Stimulated activated CD8-positive, alpha-beta memory T cell treated with anti-CD3 and anti-CD28 coated beads, Interleukin-12 subunit alpha, Interleukin-12 subunit beta, amount 100 ng/mL, for 24 hours (primary cell): ENCODE measurements at regions not wholly inside any gene's neighbourhood (a gene's known extent, or its start where the extent isn't known, plus 50 kb on each side); places are given as distances from the start of the nearest gene placed in this dataset.

Source experiments
- DNase-seq: peaks from one replicate; pipeline ENCODE4 v3.0.0-alpha.2; 2020; ENCODE audit errors: extremely low read depth

DNA sequence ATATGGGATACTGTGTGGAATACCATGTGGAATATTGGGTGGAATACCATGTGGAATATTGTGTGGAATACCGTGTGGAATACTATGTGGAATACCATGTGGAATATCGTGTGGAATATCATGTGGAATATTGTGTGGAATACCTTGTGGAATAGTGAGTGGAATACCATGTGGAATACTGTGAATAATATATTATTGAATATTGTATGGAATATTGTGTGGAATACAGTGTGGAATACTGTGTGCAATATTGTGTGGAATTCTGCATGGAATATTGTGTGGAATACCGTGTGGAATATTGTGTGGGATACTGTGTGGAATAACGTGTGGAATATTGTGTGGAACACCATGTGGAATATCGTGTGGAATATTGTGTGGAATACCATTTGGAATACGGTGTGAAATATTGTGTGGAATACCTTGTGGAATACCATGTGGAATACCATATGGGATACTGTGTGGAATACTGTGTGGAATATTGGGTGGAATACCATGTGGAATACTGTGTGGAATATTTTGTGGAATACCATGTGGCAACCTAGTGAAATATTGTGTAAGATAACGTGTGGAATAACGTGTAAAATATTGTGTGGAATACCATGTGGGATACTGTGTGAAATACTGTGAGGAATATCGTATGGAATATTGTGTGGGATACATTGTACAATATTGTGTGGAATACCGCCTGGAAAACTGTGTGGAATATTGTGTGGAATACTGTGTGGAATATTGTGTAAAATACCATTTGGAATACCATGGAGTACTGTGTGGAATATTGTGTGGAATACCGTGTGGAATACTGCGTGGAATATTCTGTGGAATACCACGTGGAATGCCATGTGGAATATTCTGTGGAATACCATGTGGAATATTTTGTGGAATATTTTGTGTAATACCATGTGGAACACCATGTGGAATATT, 133.9 kb upstream of the CHST15 start:
- DNase-seq: no peak

DNA sequence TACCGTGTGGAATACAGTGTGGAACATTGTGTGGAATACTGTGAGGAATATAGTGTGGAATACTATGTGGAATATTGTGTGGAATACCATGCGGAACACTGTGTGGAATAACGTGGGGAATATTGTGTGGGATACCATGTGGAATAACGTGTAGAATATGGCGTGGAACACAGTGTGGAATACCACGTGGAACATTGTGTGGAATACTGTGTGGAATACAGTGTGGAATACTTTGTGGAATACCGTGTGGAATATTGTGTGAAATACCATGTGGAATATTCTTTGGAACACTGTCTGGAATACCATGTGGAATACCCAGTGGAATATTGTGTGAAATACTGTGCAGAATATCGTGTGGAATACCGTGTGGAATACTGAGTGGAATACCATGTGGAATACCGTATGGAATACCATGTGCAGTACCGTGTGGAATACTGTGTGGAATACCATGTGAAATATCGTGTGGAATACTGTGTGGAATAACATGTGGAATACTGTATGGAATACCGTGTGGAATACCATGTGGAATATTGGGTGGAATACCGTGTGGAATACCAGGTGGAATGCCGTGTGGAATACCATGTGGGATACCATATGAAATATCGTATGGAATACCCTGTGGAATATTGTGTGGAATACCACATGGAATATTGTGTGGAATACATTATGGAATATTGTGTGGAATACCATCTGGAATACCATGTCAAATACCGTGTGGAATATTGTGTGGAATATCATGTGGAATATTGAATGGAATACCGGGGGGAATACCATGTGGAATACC, 133.1 kb upstream of the CHST15 start:
- DNase-seq: no peak

DNA sequence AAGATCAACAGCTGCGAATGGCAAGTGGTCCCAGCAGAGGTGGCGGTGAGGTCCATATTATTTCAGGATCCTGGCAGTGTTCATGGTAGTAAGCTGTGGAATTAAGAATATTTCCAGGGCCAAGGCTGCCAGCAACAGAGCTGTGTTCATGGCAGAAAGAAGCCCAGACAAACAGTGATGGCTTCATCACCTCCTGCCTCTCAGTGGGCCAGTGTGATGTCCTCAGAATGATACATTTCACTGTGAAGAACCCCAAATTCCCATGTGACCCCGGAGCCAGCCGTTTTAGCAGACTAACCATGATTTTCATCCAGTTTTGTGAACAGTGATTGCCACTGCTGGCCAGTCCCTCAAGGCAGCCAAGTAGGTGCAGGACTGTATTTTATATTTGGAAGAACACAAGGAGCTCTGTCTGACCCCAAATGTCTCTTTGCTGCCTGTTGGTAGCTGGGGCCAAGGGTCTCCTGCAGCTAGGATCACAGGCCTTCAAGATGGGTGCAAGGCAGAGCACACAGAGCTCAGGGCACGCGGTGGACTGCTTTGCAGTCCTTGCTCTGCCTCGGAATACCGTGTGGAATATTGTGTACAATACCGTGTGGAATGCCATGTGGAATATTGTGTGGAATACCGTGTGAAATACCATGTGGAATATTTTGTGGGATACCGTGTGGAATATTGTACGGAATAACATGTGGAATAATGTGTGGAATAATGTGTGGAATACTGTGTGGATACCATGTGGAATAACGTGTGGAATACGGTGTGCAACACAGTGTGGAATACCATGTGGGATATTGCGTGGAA, 132.3 kb upstream of the CHST15 start:
- no peak for DNase-seq

DNA sequence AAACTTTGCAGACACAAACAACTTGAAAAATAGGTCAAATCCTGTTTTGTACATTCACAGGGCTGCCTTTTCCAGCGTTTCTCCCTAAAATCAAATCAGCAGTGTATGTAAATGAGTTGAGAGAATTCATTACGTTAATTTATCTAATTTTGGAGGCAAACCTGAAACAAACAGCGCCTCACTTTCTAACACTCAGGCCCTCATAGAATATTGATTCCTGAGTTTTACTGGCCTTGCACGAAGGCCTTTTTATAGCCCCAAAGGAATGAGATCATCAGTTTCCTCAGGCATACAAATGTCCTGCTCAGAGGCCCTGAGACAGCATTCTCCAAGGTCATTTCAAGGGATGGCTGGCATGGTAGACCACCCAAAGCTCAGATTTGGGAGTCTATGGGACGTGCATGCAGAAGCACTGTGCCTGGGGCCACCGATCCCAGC, 131.7 kb upstream of the CHST15 start:
- DNase-seq: no peak

DNA sequence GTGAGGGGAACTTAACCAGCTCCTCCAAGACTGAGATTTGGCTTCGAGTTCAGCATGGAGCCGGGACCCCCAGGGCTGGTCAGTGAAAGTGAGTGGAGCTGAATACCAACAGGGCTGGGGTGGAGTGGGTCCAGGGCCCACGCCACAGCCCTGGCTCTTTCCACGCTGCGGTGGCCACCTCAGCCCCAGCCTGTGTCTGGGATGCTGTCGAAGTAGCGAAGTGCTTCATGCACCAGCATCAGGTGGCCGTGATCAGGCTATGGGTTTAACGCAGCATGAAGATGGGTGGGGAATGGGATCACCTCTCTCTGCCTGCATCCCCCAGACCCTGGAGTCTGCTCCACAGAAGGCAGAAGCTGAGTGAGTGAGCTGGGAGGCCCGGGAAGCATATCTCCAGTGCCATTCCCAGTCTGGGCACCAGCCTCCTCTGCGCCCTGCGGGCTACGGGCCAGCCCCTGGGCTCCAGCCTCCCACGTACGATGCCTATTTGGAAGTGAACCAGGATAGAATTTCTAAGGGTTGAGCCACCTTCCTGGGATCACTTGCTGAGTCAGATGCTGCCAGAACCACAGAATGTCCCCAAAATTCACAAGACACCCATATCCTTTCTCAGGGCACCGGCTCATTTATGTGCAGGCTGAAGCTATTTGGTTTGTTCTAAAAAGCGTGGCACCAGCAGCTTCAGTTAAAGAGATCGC, 131.1 kb upstream of the CHST15 start:
- DNase-seq: no peak

DNA sequence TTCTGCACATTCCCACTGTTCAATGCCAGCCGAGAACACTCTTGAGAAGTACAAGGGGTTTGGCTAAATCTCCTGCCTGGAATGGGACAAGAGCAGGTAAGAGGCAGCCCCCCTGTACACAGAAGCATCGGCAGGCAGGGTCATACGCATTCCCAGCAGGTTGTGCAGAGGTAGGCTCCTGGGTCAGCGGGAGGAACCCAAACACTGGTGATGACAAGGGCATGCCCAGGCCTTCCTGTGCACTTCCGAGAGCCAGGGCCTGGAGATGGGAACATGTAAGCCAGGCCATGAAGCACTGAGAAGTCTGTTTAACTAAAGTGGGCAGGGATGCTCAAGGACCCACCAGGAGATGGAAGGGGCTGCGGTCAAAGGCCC, 130.3 kb upstream of the CHST15 start:
- no peak for DNase-seq

DNA sequence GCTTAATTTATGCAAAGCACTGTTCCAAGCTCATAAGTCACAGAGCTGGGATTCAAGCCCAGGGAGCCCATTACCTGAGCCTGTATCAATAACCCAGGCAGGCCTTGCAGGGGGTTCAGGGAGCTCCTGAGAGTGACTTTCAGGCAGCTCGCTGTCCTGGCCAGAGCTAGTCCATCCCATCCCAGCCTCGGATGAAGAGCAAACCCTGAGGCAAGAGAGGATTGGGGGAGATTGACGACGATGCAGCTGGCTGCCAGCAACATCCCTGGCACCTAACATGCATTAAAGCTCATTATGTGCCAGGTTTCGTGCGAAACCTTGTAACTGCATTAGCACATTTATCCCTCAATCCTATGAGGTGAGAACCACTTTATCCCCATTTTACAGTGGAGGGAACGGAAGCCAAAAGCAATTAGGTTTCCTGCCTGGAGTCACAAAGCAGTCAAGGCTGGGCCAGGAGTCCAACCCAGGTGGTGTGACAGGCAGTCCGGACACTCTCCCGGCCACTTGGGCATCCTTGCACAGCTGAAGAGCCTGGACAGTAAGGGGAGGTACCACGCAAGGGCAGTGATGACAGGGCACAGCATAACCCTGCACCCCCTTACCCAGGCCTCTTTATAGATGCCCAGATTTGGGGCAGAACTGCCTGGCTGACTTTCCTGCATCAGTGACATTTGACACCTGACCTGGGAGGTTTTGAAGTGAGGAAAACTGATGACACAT, 129.8 kb upstream of the CHST15 start:
- DNase-seq: no peak

DNA sequence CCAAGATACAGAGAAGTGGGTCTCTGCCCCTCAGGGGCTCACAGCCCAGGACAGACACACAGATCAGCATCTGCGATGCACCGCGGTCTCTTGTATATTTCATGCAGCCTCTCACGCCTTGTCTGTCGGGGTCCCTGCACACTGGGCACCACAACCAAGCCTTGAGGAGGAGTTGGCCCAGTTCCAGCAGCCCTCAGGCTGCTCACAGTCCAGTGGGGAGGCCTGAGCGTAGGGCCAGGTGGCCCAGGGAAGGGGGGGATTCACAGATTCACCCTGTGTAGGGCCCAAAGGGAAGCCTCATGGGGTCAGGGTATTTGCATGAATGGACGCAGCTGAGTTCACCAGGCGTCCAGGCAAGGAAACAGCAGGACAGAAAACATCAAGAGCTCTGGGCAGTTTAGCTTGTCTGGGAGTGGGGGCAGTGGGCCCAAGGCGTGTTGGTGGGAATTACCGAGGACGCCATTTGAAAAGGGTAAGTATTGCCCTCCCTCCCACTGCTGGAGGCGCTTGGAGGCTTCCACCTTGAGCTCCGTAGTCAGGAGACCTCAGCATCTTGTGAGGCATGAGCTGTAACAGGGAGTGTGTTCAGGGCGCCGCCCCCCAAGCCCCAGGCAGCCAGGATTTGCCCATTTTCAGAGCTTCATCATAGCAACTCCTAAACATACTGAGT, 129.1 kb upstream of the CHST15 start:
- DNase-seq: no peak

DNA sequence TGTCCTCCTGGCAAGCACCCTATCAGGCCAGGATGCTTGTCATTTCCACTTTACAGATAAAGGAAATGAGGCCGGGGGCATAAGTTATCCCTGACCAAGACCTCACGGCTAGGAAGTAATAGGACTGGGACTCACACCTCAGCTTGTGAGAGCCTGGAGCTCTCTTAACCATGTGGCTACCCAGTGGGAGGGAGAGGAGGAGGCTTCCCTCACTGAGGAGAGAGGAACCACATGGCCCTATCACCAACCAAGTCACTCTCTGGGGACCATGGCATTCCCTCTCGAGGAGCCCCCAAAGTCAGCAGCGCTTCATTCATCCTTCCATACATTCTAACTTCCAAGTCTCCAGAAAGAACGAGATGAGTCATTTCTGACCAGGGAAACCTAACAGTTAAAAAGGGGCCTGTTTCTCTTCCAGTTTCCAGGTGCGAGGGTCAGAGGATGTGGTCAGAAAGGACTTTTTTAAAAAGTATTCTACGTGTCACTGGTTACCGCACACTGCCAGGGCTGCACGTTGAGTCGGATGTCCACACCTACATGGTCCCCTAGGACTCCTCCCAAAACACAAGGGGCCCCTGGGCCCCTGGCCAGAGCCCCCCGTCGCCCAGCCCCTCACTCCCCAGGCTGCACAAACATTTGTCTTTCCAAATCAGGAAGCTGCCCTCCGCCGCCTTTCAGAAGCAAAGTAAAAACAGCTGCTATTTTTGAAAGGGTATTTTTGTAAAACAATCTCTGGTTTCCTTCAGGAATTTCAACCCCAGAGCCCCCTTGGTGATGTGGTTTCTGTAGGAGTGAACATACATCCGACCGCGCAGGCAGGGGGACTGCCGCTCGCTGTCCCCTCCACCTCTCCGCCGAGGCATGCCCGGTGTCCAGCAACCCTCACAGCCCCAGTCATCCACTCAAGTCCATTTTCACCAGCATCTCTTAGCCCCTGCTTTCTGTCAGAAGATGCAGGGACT, 128.2 kb upstream of the CHST15 start:
- no peak for DNase-seq

DNA sequence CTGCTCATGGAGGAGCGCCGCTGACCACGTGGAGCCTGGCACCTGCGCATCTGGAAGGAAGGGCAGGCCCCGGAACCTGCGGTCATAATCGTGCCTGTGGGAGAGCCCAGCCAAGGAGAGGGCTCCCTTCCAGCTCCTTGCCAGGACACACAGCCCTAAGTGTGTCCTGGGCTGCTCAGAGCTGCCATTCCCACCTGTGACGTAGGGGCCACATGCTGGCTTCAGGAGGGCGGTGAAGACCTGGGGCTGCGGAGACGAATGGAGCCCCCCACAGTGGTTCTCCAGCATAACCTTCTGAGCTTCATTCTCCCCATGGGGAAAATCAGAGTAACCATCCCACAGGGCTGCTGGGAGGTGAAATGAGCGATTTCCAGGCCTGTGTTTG, 127.6 kb upstream of the CHST15 start:
- no peak for DNase-seq

DNA sequence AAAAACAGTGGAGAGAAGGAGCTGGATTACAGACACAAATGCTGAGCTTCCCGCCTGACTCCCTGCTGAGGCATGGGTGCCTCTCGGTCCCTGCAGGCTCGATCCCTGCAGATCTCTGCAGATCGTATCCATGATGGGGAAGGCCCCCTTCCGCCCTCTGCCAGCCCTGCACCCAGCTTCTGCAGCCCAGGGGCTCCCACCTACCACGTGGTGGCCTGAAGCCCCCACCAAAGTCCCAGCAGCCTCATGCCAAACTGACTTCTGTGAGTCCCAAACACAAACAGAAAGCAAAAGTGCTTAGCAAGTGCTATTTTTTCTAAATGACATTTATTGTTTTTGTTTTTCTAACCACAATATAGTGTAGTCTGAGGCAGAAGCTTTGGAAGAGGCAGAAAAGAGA, 127.1 kb upstream of the CHST15 start:
- DNase-seq: no peak

DNA sequence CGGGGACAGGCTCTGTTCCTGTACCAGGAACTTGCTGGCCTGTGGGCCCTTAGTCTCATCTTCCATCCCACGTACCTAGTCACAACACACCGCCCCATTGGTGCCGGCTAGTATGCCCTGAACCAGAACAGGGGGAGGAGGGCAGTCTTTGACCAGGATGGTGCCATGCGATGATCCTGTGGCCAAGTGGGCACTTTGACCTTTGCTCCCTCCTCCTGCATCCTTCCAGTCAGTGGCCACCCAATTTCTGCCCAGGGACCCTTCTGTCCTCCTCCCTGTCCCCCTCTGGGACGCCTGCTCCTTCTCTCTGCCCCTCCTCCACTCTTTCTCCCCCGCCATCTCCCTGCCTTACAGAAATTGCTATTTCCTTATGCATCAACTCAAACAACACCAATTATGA, 126.3 kb upstream of the CHST15 start:
- DNase-seq: no peak

DNA sequence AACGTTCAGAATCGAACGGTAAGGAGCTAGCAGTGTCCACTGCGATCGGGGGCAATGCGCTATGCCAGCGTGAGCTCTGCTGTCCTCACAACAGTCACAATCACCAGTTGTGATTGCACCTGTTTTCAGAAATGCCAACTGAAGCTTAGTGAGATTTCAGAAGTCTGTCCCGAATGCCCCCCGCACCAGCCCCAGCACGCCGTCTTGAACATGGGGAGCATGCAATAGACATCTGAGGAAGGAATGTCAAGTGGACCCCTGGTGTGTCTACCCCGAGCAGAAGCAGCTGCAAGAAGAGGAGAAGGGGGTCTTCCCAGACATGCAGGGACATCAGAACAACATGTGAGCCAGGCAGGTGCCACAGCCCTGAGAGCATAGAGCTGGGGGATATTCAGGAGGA, 125.7 kb upstream of the CHST15 start:
- no peak for DNase-seq

DNA sequence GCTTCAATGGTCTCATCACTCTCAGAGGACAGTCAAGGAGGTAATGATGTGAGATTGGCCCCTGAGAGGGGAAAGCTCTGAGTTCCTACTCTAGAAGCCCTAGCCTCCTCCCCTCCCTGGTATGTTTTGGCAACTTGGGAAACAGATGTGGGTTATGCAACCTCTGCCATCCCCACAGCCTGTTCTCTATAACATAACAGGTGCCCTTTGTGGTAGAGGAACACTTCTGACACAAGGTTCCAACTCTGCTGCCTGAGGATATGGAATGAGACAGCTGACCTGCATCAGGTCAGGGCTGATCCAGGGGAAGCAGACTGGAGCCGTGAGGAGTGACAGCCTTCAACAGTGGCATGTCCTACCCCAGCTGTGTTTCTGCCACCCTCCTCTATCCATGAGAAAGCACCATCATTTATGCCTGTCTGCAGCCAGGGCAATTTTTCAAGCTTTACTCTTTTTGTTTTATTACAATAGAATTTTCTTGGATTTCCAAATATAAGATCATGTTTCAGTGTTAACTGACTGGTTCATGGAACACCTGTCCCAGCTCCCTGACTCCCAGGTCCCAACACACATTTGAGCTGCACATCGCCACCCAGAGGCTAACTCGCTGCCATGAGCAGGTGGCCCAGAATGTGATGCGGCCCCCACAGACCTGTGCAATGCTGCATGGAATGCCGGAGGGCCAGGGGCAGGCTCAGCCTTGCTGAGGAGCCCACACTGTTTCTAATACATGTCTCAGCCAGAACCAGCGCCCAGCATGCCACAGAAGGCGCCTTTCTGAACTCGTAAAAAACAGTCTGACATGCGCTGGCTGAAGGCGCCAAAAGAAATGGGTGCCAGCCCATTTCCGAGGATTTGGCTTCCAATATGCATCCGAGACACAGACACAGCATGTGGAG, 124.8 kb upstream of the CHST15 start:
- DNase-seq: no peak

DNA sequence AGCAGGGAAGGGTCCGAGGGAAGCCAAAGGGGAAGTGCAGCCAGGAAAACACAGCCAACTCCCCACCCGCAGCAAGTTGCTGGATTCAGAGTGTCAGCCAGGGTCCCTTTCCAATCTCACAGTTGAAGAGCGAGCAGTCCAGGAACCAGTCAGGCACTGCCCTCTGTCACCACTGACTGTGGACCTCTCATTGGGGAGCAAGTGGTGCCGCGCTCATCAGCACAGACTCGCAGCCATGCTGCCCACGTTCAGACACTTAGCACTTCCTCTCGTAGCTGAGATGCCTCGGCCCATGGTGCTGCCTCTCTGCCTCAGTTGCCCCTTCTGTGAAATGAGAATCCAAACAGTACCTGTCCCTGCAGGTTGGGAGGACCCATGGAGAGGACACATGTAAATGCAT, 123.6 kb upstream of the CHST15 start:
- no peak for DNase-seq

DNA sequence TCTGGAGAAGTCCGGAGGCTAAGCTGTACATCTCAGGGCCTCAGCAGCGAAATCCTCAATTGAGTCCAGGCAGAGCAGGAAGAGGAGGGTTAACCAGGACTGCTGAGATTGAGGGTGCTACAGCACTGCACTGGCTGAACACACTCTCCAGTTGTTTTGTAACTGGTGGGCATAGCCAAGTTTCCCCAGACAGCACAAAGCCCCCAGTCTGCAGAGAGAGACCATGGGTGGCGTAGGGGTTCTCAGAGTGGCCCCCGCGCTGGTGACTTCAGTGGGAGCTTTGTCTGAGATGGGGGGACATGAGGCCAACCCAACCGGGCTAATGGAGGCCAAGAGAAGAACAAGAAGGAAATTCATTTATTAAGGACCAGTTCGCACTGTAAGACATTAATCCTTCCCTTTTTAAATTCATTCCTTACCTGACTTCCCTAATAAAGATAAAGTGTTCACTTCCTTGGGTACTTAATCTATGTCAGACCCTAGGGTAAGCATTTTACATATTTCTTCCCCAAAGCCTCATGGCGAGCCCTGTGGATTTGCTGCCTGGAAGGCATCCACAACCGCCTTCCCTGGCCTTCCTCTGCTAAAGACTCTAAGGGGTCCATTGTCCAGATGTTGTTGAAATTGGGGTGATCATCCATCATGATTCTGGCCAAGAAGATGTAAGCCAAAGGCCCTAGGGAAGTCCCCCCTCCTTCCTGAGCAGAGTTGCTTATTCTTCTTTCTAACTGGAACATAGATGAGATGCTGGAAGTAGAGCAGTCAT, 121.4 kb upstream of the CHST15 start:
- no peak for DNase-seq

DNA sequence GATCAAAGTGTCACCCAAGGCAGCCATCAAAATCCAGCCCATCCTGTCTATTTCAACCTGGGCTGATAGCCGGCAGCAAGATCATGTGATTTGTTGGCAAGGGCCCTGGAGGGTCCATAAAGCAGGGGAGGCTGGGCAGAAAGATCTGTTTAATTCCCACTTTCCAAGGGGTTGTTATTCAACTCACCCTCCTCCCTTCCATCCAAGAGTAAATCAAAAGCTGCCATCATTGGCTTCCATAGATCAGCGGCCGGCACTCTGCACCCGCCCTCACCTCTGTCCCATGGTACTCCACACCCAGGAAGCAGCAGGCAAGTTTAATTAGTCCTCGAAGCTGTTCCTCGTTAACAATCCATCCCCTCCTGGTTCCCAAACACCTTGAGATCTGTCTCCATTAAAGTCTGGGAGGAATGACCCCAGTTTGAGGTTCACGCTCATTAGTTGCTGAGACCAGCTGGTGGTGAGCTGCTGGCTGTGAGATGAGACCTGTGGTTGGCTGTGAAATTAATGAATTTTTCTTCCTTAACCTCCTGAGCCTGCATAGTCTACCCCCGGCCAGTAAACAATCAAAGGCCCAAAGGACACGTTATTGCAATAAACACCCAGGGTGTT, 120.6 kb upstream of the CHST15 start:
- no peak for DNase-seq
